A673 (cell line): ENCODE measurements at regions not wholly inside any gene's neighbourhood (a gene's known extent, or its start where the extent isn't known, plus 50 kb on each side); places are given as distances from the start of the nearest gene placed in this dataset.

Source experiments
- BruUV-seq: library from RNA; stranded (reverse); fragments of 400-500 nt; replicated peaks from 2 replicates; lab custom pipeline; 2021; lab: Mats Ljungman, UMichigan
- CTCF ChIA-PET: fragments of 300-600 bp; sonication (Branson Sonifier 250); formaldehyde crosslinking; loops from one replicate; lab custom pipeline; 2022; ENCODE audit warnings: antibody characterized with exemption; lab: Charles Lee
- POLR2A ChIA-PET: fragments of 300-600 bp; sonication (Branson Sonifier 250); formaldehyde crosslinking; loops from one replicate; lab custom pipeline; 2022; ENCODE audit warnings: antibody characterized with exemption; ENCODE audit not compliant: low non-redundant PET; lab: Charles Lee
- DNase-seq: peaks from one replicate; pipeline ENCODE4 v3.0.0-alpha.2; 2015; ENCODE audit warnings: low spot score
- H3K27ac ChIP-seq: fragments of 200-600 bp; sonication (generic); 2 replicates; pipeline ENCODE4 v1.5.1; 2016; ENCODE audit warnings: mixed run types, low read depth, mild to moderate bottlenecking, mixed read lengths, antibody characterized with exemption, low read length; ENCODE audit not compliant: poor library complexity, severe bottlenecking
- H3K27me3 ChIP-seq: fragments of 200-600 bp; sonication (generic); replicated peaks from 2 replicates; pipeline ENCODE4 v1.6.1; 2017; ENCODE audit warnings: mixed run types, low read depth, mild to moderate bottlenecking, mixed read lengths, antibody characterized with exemption, low read length; ENCODE audit not compliant: insufficient read depth, poor library complexity
- H3K36me3 ChIP-seq: fragments of 200-600 bp; sonication (generic); 2 replicates; pipeline ENCODE4 v1.6.1; 2016; ENCODE audit warnings: mixed run types, mild to moderate bottlenecking, mixed read lengths, antibody characterized with exemption, low read length; ENCODE audit not compliant: insufficient read depth, poor library complexity, severe bottlenecking
- H3K4me1 ChIP-seq: fragments of 200-600 bp; sonication (generic); 2 replicates; pipeline ENCODE4 v1.6.1; 2017; ENCODE audit warnings: mixed run types, mild to moderate bottlenecking, mixed read lengths, antibody characterized with exemption, low read length; ENCODE audit not compliant: insufficient read depth, poor library complexity, severe bottlenecking
- H3K4me3 ChIP-seq: fragments of 200-600 bp; sonication (generic); 2 replicates; pipeline ENCODE4 v1.5.1; 2016; ENCODE audit warnings: low read depth, mixed run types, mild to moderate bottlenecking, mixed read lengths, low read length; ENCODE audit not compliant: poor library complexity, severe bottlenecking
- H3K9me3 ChIP-seq: fragments of 200-600 bp; sonication (generic); 2 replicates; pipeline ENCODE4 v1.6.1; 2016; ENCODE audit warnings: mixed run types, low read depth, mild to moderate bottlenecking, mixed read lengths, antibody characterized with exemption, low read length; ENCODE audit not compliant: poor library complexity, severe bottlenecking
- CTCF ChIP-seq: fragments of 300-800, 200-600 bp; sonication (generic); conservative IDR thresholded peaks from 2 replicates; pipeline ENCODE4 v1.5.1; 2017; ENCODE audit warnings: low read depth, mild to moderate bottlenecking, antibody characterized with exemption, low read length, moderate library complexity, mixed read lengths
- EZH2 ChIP-seq: fragments of 200-600 bp; sonication (generic); IDR thresholded peaks from 2 replicates; pipeline ENCODE4 v1.6.1; 2017; ENCODE audit warnings: borderline replicate concordance, low read depth, mild to moderate bottlenecking, mixed read lengths, antibody characterized with exemption, low read length; ENCODE audit not compliant: poor library complexity, severe bottlenecking
- intact Hi-C: fragments of 100-400 bp; cut with micrococcal nuclease; formaldehyde crosslinking; loops from one replicate; pipeline ENCODE4 v1.10.0; 2022; ENCODE audit not compliant: unreplicated experiment

- no peaks in the 10 kb centered on the region for H3K4me1 ChIP-seq
- no peak for TF ChIP-seq CTCF
- TF ChIP-seq EZH2 = no peak
- intact Hi-C loops = no loop called here
- ChIA-PET CTCF (no interaction called here), POLR2A (no interaction called here)
- DNase-seq = no peak
- peaks cover 25% of the 10 kb centered on the region for H3K27me3 ChIP-seq
- no TSS peak for BruUV-seq
- no peaks in the 10 kb centered on the region for H3K36me3 ChIP-seq
- no peak overlapping the region for H3K27ac ChIP-seq
- no peaks in the 10 kb centered on the region for H3K9me3 ChIP-seq
- H3K4me3 ChIP-seq = no peak overlapping the region
Observed at GRCh38 chr1:34606504-34606903, 148.3 kb upstream of the GJB5 start.

GRCh38 chr1:34610063-34610462 lies 144.8 kb upstream of the GJB5 start:
- ChIA-PET POLR2A (no interaction called here), CTCF (no interaction called here)
- intact Hi-C loops = no loop called here

GRCh38 chr1:34611571-34611970 lies 143.3 kb upstream of the GJB5 start:
- DNase-seq = no peak
- no peak overlapping the region for H3K4me3 ChIP-seq
- H3K27ac ChIP-seq = no peak overlapping the region
- H3K9me3 ChIP-seq = no peaks in the 10 kb centered on the region
- POLR2A ChIA-PET = no interaction called here
- H3K36me3 ChIP-seq = no peaks in the 10 kb centered on the region
- intact Hi-C loops = no loop called here
- CTCF ChIA-PET = no interaction called here
- TF ChIP-seq EZH2 (no peak), CTCF (no peak)
- no TSS peak for BruUV-seq
- no peaks in the 10 kb centered on the region for H3K4me1 ChIP-seq
- peaks cover 35% of the 10 kb centered on the region for H3K27me3 ChIP-seq

More at GRCh38 chr1:34610063-34610462, 144.8 kb upstream of the GJB5 start:
- no peaks in the 10 kb centered on the region for H3K4me1 ChIP-seq
- no peak overlapping the region for H3K27ac ChIP-seq
- no peak for TF ChIP-seq CTCF
- TF ChIP-seq EZH2 = no peak
- DNase-seq = no peak
- H3K27me3 ChIP-seq = peaks cover 31% of the 10 kb centered on the region
- H3K4me3 ChIP-seq = no peak overlapping the region
- no TSS peak for BruUV-seq
- no peaks in the 10 kb centered on the region for H3K9me3 ChIP-seq
- H3K36me3 ChIP-seq = no peaks in the 10 kb centered on the region
